BLaER1 (cell line): ENCODE measurements at regions not wholly inside any gene's neighbourhood (a gene's known extent, or its start where the extent isn't known, plus 50 kb on each side); places are given as distances from the start of the nearest gene placed in this dataset.

Experiments
- H3K27ac ChIP-seq: shearing (Covaris generic); formaldehyde crosslinking; 2 replicates; pipeline ENCODE4 v1.8.1; 2022
- H3K27me3 ChIP-seq: shearing (Covaris generic); formaldehyde crosslinking; 2 replicates; pipeline ENCODE4 v1.8.1; 2022
- H3K36me3 ChIP-seq: shearing (Covaris generic); formaldehyde crosslinking; 2 replicates; pipeline ENCODE4 v1.8.1; 2022
- H3K4me1 ChIP-seq: shearing (Covaris generic); formaldehyde crosslinking; 2 replicates; pipeline ENCODE4 v1.8.1; 2022
- H3K4me2 ChIP-seq: shearing (Covaris generic); formaldehyde crosslinking; 2 replicates; pipeline ENCODE4 v1.8.1; 2022
- H3K4me3 ChIP-seq: shearing (Covaris generic); formaldehyde crosslinking; 2 replicates; pipeline ENCODE4 v1.8.1; 2022
- H3K9ac ChIP-seq: shearing (Covaris generic); formaldehyde crosslinking; 2 replicates; pipeline ENCODE4 v1.8.1; 2022
- H3K9me3 ChIP-seq: shearing (Covaris generic); formaldehyde crosslinking; 2 replicates; pipeline ENCODE4 v1.8.1; 2022
- H4K20me1 ChIP-seq: shearing (Covaris generic); formaldehyde crosslinking; 2 replicates; pipeline ENCODE4 v1.8.1; 2022
- Cebpa-rat ChIP-seq: shearing (Covaris generic); IDR thresholded peaks from 2 replicates; pipeline ENCODE4 v1.8.1; 2022

DNA sequence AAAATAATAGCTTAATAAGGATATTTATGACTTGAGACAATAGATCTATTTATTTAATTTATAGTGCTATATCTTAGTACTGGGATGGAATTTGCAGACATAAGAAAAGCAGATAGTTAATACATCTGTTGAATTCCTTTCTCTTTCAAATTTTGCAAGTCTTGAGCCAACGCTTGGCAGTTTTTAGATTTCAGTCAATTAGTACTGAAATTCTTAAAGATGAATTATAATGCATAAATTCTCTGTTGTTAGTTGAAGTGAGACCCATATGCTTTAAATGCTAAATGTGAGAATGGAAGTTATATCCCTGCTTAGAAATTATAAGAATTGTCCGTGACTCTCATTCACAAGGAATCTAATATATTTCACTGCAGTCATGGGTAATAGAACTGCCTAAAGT lies 225.1 kb upstream of the ADGRB3 start:
- no peaks in the 10 kb centered on the region for H3K27me3 ChIP-seq
- no peak overlapping the region for H3K4me3 ChIP-seq
- H3K9me3 ChIP-seq: no peaks in the 10 kb centered on the region
- no peak overlapping the region for H3K27ac ChIP-seq
- no peak for TF ChIP-seq Cebpa-rat
- no peak overlapping the region for H3K4me2 ChIP-seq
- no peaks in the 10 kb centered on the region for H3K36me3 ChIP-seq
- no peak overlapping the region for H3K9ac ChIP-seq
- H3K4me1 ChIP-seq: no peaks in the 10 kb centered on the region
- no peaks in the 10 kb centered on the region for H4K20me1 ChIP-seq

DNA sequence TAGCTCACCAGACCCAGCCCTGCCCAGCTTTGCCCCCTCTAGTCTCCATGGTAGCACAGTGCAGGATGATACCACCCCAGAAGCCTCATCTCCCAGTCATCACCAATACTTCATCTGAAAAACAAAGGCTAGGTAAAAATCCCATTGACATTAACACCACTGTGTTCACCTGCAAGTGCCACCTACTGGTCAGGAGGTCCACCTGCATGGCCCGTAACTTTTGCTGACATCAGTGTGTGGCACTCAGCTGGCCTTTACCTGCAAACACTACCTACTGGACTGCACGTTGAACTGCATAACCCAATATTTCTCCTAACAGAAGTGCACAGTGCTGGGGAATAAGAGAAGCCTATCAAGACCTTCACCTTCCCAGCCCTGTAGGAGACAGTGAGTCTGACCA lies 234.7 kb upstream of the ADGRB3 start:
- no peak for TF ChIP-seq Cebpa-rat
- Histone ChIP-seq H3K4me3 (no peak overlapping the region), H3K4me1 (no peaks in the 10 kb centered on the region)

DNA sequence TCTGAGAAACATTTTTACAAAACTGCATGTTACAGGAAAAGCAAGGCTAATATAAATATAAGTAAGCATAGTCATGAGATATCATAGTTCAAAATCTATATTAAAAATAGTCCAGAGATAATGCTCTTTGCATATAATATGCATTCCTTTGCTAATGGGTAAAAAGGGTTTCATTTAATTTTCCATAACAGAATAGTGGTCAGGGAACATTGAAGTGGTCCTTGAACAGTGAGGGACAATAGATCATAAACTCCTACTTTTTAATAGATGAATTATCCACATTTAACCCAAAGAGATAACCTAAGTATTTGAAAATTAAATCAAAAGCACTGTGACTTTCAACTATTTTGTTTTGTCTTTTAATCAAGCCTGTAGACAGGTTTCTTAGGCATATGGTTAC lies 243.1 kb upstream of the ADGRB3 start:
- no peak for TF ChIP-seq Cebpa-rat
- Histone ChIP-seq H3K4me3 (no peak overlapping the region), H4K20me1 (no peaks in the 10 kb centered on the region), H3K4me2 (no peak overlapping the region), H3K9ac (no peak overlapping the region), H3K36me3 (no peaks in the 10 kb centered on the region), H3K4me1 (no peaks in the 10 kb centered on the region), H3K9me3 (no peaks in the 10 kb centered on the region), H3K27me3 (no peaks in the 10 kb centered on the region), H3K27ac (no peak overlapping the region)

More for the DNA sequence above, 234.7 kb upstream of the ADGRB3 start:
- Histone ChIP-seq H3K4me2 (no peak overlapping the region), H3K36me3 (no peaks in the 10 kb centered on the region), H4K20me1 (no peaks in the 10 kb centered on the region), H3K27me3 (no peaks in the 10 kb centered on the region), H3K9me3 (peaks cover 5% of the 10 kb centered on the region; the same call in 1 of the 2 replicates), H3K27ac (no peak overlapping the region), H3K9ac (no peak overlapping the region)

DNA sequence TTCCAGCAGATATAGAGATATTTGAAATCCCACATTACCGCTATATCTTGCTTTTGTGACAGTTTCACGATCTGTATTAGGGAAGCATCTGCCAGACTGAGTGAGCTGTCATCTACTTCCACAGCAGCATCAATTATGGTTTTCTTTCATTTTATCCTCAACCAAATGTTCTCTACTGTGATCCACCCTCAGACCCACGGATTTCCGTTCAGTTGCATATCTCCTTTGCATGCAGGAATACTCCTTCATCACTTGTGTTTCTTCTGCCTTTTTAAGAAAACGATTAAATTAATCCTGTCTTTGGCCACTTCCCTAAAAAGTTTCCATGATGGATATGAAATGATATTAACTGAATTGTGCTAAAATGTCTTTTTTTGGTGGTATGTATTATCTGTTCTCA lies 262.1 kb upstream of the ADGRB3 start:
- no peaks in the 10 kb centered on the region for H4K20me1 ChIP-seq
- H3K36me3 ChIP-seq: no peaks in the 10 kb centered on the region
- H3K9ac ChIP-seq: no peak overlapping the region
- H3K4me3 ChIP-seq: no peak overlapping the region
- no peaks in the 10 kb centered on the region for H3K27me3 ChIP-seq
- no peak overlapping the region for H3K27ac ChIP-seq
- no peaks in the 10 kb centered on the region for H3K9me3 ChIP-seq
- no peaks in the 10 kb centered on the region for H3K4me1 ChIP-seq
- H3K4me2 ChIP-seq: no peak overlapping the region
- TF ChIP-seq Cebpa-rat: no peak

DNA sequence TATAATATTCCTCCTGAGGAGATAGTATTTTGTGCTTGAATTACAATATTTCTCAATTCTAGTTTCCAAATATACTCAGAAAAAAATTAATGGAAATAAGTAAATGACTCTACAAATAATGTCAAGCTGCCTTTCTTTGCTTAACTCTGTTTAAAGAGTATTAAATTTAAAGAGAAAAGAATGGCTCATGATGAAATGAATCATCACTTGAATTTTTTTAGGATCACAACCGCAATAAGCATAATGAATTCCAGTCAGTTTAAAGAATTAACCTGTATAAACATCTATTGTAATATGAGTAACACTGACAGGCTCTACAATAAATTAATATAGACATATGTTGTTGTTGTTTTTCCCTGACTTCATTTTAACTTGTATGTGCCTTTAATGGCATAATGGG lies 266.2 kb upstream of the ADGRB3 start:
- Histone ChIP-seq H3K27ac (no peak overlapping the region), H3K27me3 (no peaks in the 10 kb centered on the region), H3K9ac (no peak overlapping the region), H3K36me3 (no peaks in the 10 kb centered on the region), H3K4me2 (no peak overlapping the region), H3K4me3 (no peak overlapping the region), H3K4me1 (0 out of 2 replicates have a peak, but pooled peaks cover 6% of the 10 kb centered on the region), H3K9me3 (no peaks in the 10 kb centered on the region), H4K20me1 (no peaks in the 10 kb centered on the region)
- no peak for TF ChIP-seq Cebpa-rat

DNA sequence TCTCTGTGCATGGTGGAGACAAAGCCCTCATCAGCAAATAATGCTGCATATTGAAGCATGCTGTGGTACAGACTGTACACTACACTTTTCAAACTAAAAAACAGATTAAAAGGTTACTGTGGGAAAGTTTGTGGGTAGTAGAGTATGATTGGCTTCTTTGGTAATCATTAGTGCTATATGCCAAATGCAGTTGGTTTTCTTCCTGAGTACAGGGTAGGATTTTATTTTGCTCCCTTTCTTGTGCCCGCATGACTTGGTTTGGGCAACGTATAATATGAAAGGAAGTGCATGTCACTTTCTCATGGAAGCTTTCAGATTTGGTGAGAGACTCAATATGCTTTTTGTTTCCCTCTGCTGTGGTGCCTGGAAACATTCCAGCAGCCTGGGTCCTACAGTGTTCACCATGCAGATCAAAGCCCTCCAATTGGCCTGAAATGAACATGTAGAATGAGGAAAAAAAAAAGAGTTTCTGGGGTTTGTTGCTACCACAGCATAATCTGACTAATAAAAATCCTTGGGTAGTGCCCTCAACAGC lies 270.7 kb upstream of the ADGRB3 start:
- no peak for TF ChIP-seq Cebpa-rat
- Histone ChIP-seq H3K9ac (no peak overlapping the region), H3K27ac (no peak overlapping the region), H3K4me3 (no peak overlapping the region), H3K4me1 (0 out of 2 replicates have a peak, but pooled peaks cover 9% of the 10 kb centered on the region), H4K20me1 (no peaks in the 10 kb centered on the region), H3K4me2 (no peak overlapping the region), H3K27me3 (no peaks in the 10 kb centered on the region), H3K9me3 (no peaks in the 10 kb centered on the region), H3K36me3 (no peaks in the 10 kb centered on the region)

DNA sequence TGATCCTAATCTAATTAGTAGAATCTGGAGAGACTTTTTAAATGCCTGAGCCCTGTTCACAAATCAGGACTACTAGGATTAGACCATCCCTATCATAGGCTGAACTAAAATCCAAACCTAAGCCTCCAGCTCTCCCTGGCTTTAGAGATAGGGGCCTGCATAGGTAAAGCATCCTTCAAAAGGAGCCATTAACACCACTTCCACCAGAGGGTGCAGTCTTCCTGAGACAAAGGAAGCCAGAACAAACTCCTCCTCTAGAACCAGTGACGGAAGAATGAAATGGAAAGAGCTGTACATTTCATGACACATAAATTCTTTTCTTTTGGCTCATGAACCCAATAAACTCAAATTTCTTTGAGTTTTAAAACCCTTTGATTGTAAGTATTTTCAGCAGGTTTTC lies 291.2 kb upstream of the ADGRB3 start:
- H3K4me3 ChIP-seq: no peak overlapping the region
- H3K36me3 ChIP-seq: no peaks in the 10 kb centered on the region
- H4K20me1 ChIP-seq: no peaks in the 10 kb centered on the region
- no peak overlapping the region for H3K9ac ChIP-seq
- H3K27me3 ChIP-seq: no peaks in the 10 kb centered on the region
- H3K4me2 ChIP-seq: no peak overlapping the region
- H3K9me3 ChIP-seq: no peaks in the 10 kb centered on the region
- TF ChIP-seq Cebpa-rat: no peak
- H3K27ac ChIP-seq: no peak overlapping the region
- H3K4me1 ChIP-seq: no peaks in the 10 kb centered on the region

DNA sequence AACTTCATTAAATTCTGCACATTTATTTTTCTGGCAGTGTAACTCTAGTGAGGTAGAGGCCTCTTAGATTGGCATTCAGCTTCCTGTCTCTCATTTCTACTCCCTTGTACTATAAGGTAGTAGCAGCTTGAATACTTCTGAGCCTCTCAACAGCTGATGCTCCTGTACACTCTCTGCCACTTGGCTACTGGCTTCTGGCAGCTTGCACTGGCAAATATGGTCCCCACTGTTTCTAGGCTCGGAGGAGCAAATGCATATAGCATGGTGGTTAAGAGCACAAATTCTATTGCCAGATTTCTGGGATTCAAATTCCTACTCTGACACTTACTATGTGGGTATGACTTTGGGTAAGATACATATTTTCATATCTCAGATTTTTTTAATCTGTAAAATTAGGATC lies 292.8 kb upstream of the ADGRB3 start:
- Histone ChIP-seq H3K9me3 (no peaks in the 10 kb centered on the region), H3K4me2 (no peak overlapping the region), H3K27ac (no peak overlapping the region), H3K27me3 (no peaks in the 10 kb centered on the region), H3K9ac (no peak overlapping the region), H3K36me3 (no peaks in the 10 kb centered on the region), H3K4me1 (no peaks in the 10 kb centered on the region), H3K4me3 (no peak overlapping the region), H4K20me1 (no peaks in the 10 kb centered on the region)
- no peak for TF ChIP-seq Cebpa-rat

DNA sequence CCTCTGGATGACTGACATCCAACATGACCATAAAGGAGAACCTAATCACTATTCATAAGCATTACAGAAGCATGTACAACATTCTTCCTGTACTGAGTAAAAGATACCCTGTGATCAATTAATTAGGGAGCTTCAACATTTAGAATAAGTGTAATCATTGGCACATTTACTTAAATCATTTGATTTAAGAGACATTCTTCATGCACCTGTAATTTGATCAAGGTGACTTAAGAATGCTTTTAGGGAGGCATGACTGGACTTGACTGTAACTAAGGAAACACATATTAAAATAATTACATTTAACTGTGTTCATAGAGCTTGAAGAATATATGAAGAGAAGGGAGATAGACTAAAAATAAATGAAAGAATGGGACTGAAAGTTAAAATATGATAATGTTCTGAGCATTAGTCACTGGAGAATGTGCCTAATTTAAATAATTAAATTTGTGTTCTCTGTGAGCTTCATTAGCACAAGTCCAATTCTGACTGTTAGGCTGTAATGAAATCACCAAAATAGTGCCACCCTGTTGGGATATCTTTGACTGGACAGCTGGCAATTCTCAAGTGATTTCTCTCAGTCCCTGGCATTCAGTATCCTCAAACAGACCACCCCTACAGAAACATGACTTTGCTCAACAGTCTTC lies 295.5 kb upstream of the ADGRB3 start:
- no peaks in the 10 kb centered on the region for H3K36me3 ChIP-seq
- no peak for TF ChIP-seq Cebpa-rat

DNA sequence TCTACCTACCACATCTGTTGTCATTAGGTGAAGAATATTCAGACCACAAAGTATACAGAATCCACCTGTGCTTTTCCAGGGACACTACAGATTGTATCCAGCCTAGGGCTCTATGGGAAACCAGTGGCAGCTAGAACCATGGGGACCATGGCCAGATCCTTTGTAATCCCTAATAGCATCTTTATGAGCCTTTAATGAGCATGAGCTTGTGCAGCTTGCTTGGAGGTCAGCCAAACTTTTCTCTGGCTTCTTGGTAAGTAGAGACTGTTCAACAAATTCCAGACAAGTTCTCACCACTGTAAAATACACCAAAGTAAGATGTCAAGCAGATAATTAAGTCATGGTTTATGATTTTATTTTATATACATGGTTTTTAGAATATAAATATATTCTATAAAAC lies 301.6 kb upstream of the ADGRB3 start:
- no peaks in the 10 kb centered on the region for H3K36me3 ChIP-seq
- no peak overlapping the region for H3K9ac ChIP-seq
- H3K9me3 ChIP-seq: no peaks in the 10 kb centered on the region
- no peak overlapping the region for H3K27ac ChIP-seq
- no peak overlapping the region for H3K4me2 ChIP-seq
- no peaks in the 10 kb centered on the region for H4K20me1 ChIP-seq
- H3K4me3 ChIP-seq: no peak overlapping the region
- no peaks in the 10 kb centered on the region for H3K27me3 ChIP-seq
- no peaks in the 10 kb centered on the region for H3K4me1 ChIP-seq
- no peak for TF ChIP-seq Cebpa-rat

More for the DNA sequence above, 295.5 kb upstream of the ADGRB3 start:
- no peak overlapping the region for H3K9ac ChIP-seq
- H3K9me3 ChIP-seq: no peaks in the 10 kb centered on the region
- no peaks in the 10 kb centered on the region for H4K20me1 ChIP-seq
- H3K27me3 ChIP-seq: no peaks in the 10 kb centered on the region
- H3K27ac ChIP-seq: no peak overlapping the region
- no peaks in the 10 kb centered on the region for H3K4me1 ChIP-seq
- H3K4me2 ChIP-seq: no peak overlapping the region
- H3K4me3 ChIP-seq: no peak overlapping the region

DNA sequence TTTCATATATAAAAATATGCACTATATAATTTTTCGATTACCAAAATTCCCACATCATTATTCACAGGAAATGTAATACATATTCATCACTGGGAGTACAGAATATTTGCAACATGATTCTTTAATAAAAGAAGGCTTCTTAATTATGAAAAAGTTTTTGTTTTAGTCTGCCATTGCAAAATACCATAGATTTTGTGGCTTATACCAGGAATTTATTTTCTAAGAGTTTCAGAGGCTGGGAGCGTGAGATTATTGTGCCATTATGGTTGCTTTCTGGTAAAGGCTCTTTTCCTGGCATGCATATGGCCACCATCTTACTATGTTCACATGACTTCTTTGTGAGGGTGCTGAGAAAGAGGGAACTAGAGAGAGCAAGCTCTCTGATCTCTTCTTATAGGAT lies 306.9 kb upstream of the ADGRB3 start:
- no peaks in the 10 kb centered on the region for H3K36me3 ChIP-seq
- H3K4me2 ChIP-seq: no peak overlapping the region
- no peaks in the 10 kb centered on the region for H4K20me1 ChIP-seq
- no peaks in the 10 kb centered on the region for H3K27me3 ChIP-seq
- H3K9me3 ChIP-seq: no peaks in the 10 kb centered on the region
- no peak overlapping the region for H3K9ac ChIP-seq
- H3K4me1 ChIP-seq: no peaks in the 10 kb centered on the region
- no peak for TF ChIP-seq Cebpa-rat
- no peak overlapping the region for H3K4me3 ChIP-seq
- no peak overlapping the region for H3K27ac ChIP-seq
